Panc1 (cell line): ENCODE measurements at regions not wholly inside any gene's neighbourhood (a gene's known extent, or its start where the extent isn't known, plus 50 kb on each side); places are given as distances from the start of the nearest gene placed in this dataset.

Source experiments
- ATAC-seq: fragments of 200-7000 bp; cut with Tn5 transposase; 2 replicates; pipeline ENCODE4 v1.9.1; 2020; ENCODE audit warnings: mild to moderate bottlenecking, moderate library complexity
- BruUV-seq: library from RNA; stranded (reverse); fragments of 400-500 nt; replicated peaks from 2 replicates; lab custom pipeline; 2021; lab: Mats Ljungman, UMichigan
- CTCF ChIA-PET: fragments of 300-600 bp; sonication (Branson Sonifier 250); formaldehyde crosslinking; loops from one replicate; lab custom pipeline; 2022; ENCODE audit warnings: antibody characterized with exemption; lab: Charles Lee
- POLR2A ChIA-PET: fragments of 300-600 bp; sonication (Branson Sonifier 250); formaldehyde crosslinking; loops from one replicate; lab custom pipeline; 2022; ENCODE audit warnings: antibody characterized with exemption; lab: Charles Lee
- DNase-seq: peaks from one replicate; pipeline ENCODE4 v3.0.0-alpha.2; 2010; ENCODE audit warnings: low read depth, low spot score
- H3K27ac ChIP-seq: 2 replicates; pipeline ENCODE4 v1.5.1; 2011; ENCODE audit warnings: mild to moderate bottlenecking, low read length, inconsistent platforms
- H3K27me3 ChIP-seq: fragments of 200-500 bp; sonication (Bioruptor generic); 2 replicates; pipeline ENCODE4 v1.6.0; 2014; ENCODE audit warnings: low read length, inconsistent platforms; ENCODE audit not compliant: control insufficient read depth, insufficient read depth
- H3K36me3 ChIP-seq: fragments of 200-500 bp; sonication (Bioruptor generic); 2 replicates; pipeline ENCODE4 v1.5.1; 2014; ENCODE audit warnings: inconsistent platforms, mild to moderate bottlenecking, low read length, moderate library complexity; ENCODE audit not compliant: control insufficient read depth, insufficient read depth
- H3K4me1 ChIP-seq: 2 replicates; pipeline ENCODE4 v1.5.1; 2011; ENCODE audit warnings: inconsistent platforms, mild to moderate bottlenecking, low read length, moderate library complexity; ENCODE audit not compliant: control insufficient read depth, insufficient read depth
- H3K4me3 ChIP-seq, 2 experiments: 2 replicates each; pipeline ENCODE4 v1.5.1; 2011 to 2012; ENCODE audit warnings: low read depth in 2 of 2, low read length in 2 of 2, mild to moderate bottlenecking in 2 of 2, inconsistent platforms in 1 of 2, moderate library complexity in 1 of 2
- H3K9me3 ChIP-seq: fragments of 200-500 bp; sonication (Bioruptor generic); 2 replicates; pipeline ENCODE4 v1.5.1; 2014; ENCODE audit warnings: low read depth, mild to moderate bottlenecking, inconsistent platforms, low read length, moderate library complexity; ENCODE audit not compliant: control insufficient read depth, insufficient read depth
- POLR2AphosphoS5 ChIP-seq: IDR thresholded peaks from 2 replicates; pipeline ENCODE4 v1.6.1; 2012; ENCODE audit warnings: mild to moderate bottlenecking, low read depth, low read length, moderate library complexity
- SIN3A ChIP-seq: IDR thresholded peaks from 2 replicates; pipeline ENCODE4 v1.6.1; 2012; ENCODE audit warnings: low read depth, mild to moderate bottlenecking, low read length, moderate library complexity, borderline replicate concordance; ENCODE audit not compliant: insufficient read depth
- TCF7L2 ChIP-seq: IDR thresholded peaks from 2 replicates; pipeline ENCODE4 v1.6.1; 2011; ENCODE audit warnings: mild to moderate bottlenecking, low read depth, low read length, inconsistent platforms
- in situ Hi-C: cut with HindIII; loops from 2 replicates; pipeline ENCODE4 v1.10.0; 2016; ENCODE audit warnings: low sequenced_read_pairs, low pct_unique_long_range_greater_than_20kb
- intact Hi-C: fragments of 100-400 bp; cut with micrococcal nuclease; formaldehyde crosslinking; loops from one replicate; pipeline ENCODE4 v1.10.0; 2022; ENCODE audit not compliant: unreplicated experiment
- TF ChIP-seq, protein P1 (sequence below), 2 experiments: IDR thresholded peaks; 2 replicates each; pipeline ENCODE4 v1.6.1; 2011 to 2012; ENCODE audit warnings: low read depth in 2 of 2, control low read depth in 1 of 2, low read length in 1 of 2, mild to moderate bottlenecking in 1 of 2, moderate library complexity in 1 of 2; ENCODE audit not compliant: insufficient read depth in 1 of 2
- TF ChIP-seq, protein P2 (sequence below): fragments of 450-650 bp; IDR thresholded peaks from 2 replicates; pipeline ENCODE4 v1.5.1; 2017; ENCODE audit warnings: mild to moderate bottlenecking

DNA sequence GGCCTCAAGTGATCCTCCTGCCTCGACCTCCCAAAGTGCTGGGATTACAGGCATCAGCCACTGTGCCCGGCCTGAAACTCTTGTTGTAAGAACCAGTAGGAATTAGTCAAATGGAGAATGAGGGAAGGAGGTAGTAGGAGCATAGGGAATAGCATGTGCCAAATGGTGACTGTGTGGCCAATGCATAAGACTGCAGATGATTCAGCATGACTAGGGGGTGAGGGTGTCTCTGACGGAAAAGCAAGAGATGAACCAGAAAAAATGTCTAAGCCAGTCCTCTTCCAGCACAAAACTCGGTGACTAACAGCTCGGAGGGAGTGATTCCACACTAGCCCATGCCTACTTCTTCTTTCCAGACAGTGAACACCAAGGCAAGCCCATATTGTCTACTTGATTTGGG lies 58.2 kb upstream of the DUSP21 start:
- in situ Hi-C loops: no loop called here
- ChIA-PET CTCF (no interaction called here), POLR2A (no interaction called here)
- H3K36me3 ChIP-seq: no peaks in the 10 kb centered on the region
- H3K9me3 ChIP-seq: no peaks in the 10 kb centered on the region
- H3K27ac ChIP-seq: no peak overlapping the region
- no peaks in the 10 kb centered on the region for H3K27me3 ChIP-seq
- intact Hi-C loops: no loop called here
- no peak overlapping the region for H3K4me3 ChIP-seq
- peak; percentile 17 for DNase-seq
- TF ChIP-seq SIN3A (no peak), TCF7L2 (no peak), POLR2AphosphoS5 (no peak)
- TF ChIP-seq, protein P1, sequence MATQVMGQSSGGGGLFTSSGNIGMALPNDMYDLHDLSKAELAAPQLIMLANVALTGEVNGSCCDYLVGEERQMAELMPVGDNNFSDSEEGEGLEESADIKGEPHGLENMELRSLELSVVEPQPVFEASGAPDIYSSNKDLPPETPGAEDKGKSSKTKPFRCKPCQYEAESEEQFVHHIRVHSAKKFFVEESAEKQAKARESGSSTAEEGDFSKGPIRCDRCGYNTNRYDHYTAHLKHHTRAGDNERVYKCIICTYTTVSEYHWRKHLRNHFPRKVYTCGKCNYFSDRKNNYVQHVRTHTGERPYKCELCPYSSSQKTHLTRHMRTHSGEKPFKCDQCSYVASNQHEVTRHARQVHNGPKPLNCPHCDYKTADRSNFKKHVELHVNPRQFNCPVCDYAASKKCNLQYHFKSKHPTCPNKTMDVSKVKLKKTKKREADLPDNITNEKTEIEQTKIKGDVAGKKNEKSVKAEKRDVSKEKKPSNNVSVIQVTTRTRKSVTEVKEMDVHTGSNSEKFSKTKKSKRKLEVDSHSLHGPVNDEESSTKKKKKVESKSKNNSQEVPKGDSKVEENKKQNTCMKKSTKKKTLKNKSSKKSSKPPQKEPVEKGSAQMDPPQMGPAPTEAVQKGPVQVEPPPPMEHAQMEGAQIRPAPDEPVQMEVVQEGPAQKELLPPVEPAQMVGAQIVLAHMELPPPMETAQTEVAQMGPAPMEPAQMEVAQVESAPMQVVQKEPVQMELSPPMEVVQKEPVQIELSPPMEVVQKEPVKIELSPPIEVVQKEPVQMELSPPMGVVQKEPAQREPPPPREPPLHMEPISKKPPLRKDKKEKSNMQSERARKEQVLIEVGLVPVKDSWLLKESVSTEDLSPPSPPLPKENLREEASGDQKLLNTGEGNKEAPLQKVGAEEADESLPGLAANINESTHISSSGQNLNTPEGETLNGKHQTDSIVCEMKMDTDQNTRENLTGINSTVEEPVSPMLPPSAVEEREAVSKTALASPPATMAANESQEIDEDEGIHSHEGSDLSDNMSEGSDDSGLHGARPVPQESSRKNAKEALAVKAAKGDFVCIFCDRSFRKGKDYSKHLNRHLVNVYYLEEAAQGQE (IDR thresholded peaks at IDR 0.05; ENCODE audit: insufficient read depth in 1 of 2, low read depth in 2 of 2, low read length in 1 of 2): no peak
- TF ChIP-seq, protein P2, sequence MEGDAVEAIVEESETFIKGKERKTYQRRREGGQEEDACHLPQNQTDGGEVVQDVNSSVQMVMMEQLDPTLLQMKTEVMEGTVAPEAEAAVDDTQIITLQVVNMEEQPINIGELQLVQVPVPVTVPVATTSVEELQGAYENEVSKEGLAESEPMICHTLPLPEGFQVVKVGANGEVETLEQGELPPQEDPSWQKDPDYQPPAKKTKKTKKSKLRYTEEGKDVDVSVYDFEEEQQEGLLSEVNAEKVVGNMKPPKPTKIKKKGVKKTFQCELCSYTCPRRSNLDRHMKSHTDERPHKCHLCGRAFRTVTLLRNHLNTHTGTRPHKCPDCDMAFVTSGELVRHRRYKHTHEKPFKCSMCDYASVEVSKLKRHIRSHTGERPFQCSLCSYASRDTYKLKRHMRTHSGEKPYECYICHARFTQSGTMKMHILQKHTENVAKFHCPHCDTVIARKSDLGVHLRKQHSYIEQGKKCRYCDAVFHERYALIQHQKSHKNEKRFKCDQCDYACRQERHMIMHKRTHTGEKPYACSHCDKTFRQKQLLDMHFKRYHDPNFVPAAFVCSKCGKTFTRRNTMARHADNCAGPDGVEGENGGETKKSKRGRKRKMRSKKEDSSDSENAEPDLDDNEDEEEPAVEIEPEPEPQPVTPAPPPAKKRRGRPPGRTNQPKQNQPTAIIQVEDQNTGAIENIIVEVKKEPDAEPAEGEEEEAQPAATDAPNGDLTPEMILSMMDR: no peak
- no TSS peak for BruUV-seq
- ATAC-seq: no peak
- no peaks in the 10 kb centered on the region for H3K4me1 ChIP-seq

DNA sequence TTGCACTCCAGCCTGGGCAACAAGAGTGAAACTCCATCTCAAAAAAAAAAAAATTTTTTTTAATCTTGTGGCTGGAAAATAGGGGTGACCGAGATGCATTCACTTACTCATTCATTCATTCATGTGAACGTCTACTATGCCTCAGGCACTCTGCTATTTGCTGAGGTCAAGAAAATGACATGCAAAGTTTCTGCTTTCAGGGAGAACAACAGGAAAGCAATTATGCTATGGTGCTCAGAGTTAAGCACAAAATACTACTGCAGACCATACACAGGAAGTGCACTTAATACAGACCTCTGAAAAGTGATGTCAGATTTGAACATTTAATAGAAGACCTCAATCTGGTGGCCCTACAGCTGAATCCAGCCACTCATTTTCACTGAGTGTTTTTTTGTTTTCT lies 59.6 kb upstream of the DUSP21 start:
- DNase-seq: no peak
- in situ Hi-C loops: no loop called here

More for the DNA sequence above, 59.6 kb upstream of the DUSP21 start:
- no TSS peak for BruUV-seq
- Histone ChIP-seq H3K27ac (no peak overlapping the region), H3K4me3 (no peak overlapping the region), H3K9me3 (no peaks in the 10 kb centered on the region), H3K4me1 (no peaks in the 10 kb centered on the region), H3K27me3 (no peaks in the 10 kb centered on the region), H3K36me3 (no peaks in the 10 kb centered on the region)
- ATAC-seq: no peak
- ChIA-PET POLR2A (no interaction called here), CTCF (no interaction called here)
- intact Hi-C loops: no loop called here
- TF ChIP-seq SIN3A (no peak), TCF7L2 (no peak), POLR2AphosphoS5 (no peak)
- TF ChIP-seq, protein P2: no peak
- TF ChIP-seq, protein P1 (IDR thresholded peaks at IDR 0.05; ENCODE audit: insufficient read depth in 1 of 2, low read depth in 2 of 2, low read length in 1 of 2): no peak
